C4-2B (cell line): ENCODE measurements at regions not wholly inside any gene's neighbourhood (a gene's known extent, or its start where the extent isn't known, plus 50 kb on each side); places are given as distances from the start of the nearest gene placed in this dataset.

Source experiments
- ZFX ChIP-seq: fragments of 450-650 bp; IDR thresholded peaks from 2 replicates; pipeline ENCODE4 v1.6.1; 2017
- TF ChIP-seq, protein P1 (sequence below): fragments of 450-650 bp; conservative IDR thresholded peaks from 2 replicates; pipeline ENCODE4 v1.5.1; 2017; ENCODE audit warnings: mild to moderate bottlenecking

- TF ChIP-seq, protein P1, sequence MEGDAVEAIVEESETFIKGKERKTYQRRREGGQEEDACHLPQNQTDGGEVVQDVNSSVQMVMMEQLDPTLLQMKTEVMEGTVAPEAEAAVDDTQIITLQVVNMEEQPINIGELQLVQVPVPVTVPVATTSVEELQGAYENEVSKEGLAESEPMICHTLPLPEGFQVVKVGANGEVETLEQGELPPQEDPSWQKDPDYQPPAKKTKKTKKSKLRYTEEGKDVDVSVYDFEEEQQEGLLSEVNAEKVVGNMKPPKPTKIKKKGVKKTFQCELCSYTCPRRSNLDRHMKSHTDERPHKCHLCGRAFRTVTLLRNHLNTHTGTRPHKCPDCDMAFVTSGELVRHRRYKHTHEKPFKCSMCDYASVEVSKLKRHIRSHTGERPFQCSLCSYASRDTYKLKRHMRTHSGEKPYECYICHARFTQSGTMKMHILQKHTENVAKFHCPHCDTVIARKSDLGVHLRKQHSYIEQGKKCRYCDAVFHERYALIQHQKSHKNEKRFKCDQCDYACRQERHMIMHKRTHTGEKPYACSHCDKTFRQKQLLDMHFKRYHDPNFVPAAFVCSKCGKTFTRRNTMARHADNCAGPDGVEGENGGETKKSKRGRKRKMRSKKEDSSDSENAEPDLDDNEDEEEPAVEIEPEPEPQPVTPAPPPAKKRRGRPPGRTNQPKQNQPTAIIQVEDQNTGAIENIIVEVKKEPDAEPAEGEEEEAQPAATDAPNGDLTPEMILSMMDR: no peak
- no peak for TF ChIP-seq ZFX
Measured at GRCh38 chr3:153528473-153528872, 366.4 kb downstream of the RAP2B start.
